ENCODE measurements at regions not wholly inside any gene's neighbourhood (a gene's known extent, or its start where the extent isn't known, plus 50 kb on each side); places are given as distances from the start of the nearest gene placed in this dataset.

- CTCF ChIA-PET, result no interaction called here
- H3K9me3 ChIP-seq (ENCODE audit: control insufficient read depth, insufficient read depth, low read length), result no peaks in the 10 kb centered on the region
- H4K91ac ChIP-seq (ENCODE audit: insufficient read depth, low read depth, low read length), result no peak overlapping the region
- H3K18ac ChIP-seq (ENCODE audit: low read depth, low read length), result no peak overlapping the region
- POLR2A ChIA-PET (ENCODE audit: unreplicated experiment), result no interaction called here
- dilution Hi-C loops (cut with HindIII; ENCODE audit: low sequenced_read_pairs, unreplicated experiment), result no loop called here
- TF ChIP-seq CHD1 (IDR thresholded peaks at IDR 0.05; ENCODE audit: low read depth, low read length) (no peak), POLR2A (IDR thresholded peaks at IDR 0.05; ENCODE audit: low read depth, low read length) (no peak), ELK1 (IDR thresholded peaks at IDR 0.05; ENCODE audit: borderline replicate concordance, low read depth, low read length) (no peak), SMC3 (IDR thresholded peaks at IDR 0.05; ENCODE audit: low read depth, low read length) (no peak), MAFK (IDR thresholded peaks at IDR 0.05; ENCODE audit: low read depth, low read length) (no peak), CEBPB (IDR thresholded peaks at IDR 0.05; ENCODE audit: low read depth, low read length) (no peak), USF2 (IDR thresholded peaks at IDR 0.05; ENCODE audit: low read depth, low read length) (no peak), FOS (IDR thresholded peaks at IDR 0.05; ENCODE audit: low read depth, low read length) (no peak), RAD21 (IDR thresholded peaks at IDR 0.05; ENCODE audit: low read length) (no peak), BHLHE40 (IDR thresholded peaks at IDR 0.05; ENCODE audit: low read depth, low read length) (no peak), RCOR1 (IDR thresholded peaks at IDR 0.05; ENCODE audit: insufficient replicate concordance, low read length) (no peak), MXI1 (IDR thresholded peaks at IDR 0.05; ENCODE audit: borderline replicate concordance, low read depth, low read length) (no peak), RFX5 (IDR thresholded peaks at IDR 0.05; ENCODE audit: low read depth, low read length) (no peak), NFE2L2 (IDR thresholded peaks at IDR 0.05; ENCODE audit: low read depth, low read length) (no peak), MAZ (IDR thresholded peaks at IDR 0.05; ENCODE audit: borderline replicate concordance, low read depth, low read length) (no peak), CTCF (conservative IDR thresholded peaks at IDR 0.05; ENCODE audit: low read depth, low read length) (no peak)
- no peaks in the 10 kb centered on the region for H3K27me3 ChIP-seq (ENCODE audit: control insufficient read depth, insufficient read depth, low read length)
- no peak overlapping the region for H2BK20ac ChIP-seq (ENCODE audit: low read depth, low read length)
- BruUV-seq (replicated peaks), result no TSS peak
- ATAC-seq (ENCODE audit: low read depth), result no peak
- no peak overlapping the region for H3K23ac ChIP-seq (ENCODE audit: low read depth, low read length)
- no peaks in the 10 kb centered on the region for H3K79me1 ChIP-seq (ENCODE audit: low read depth in 1 of 2, low read length in 2 of 2)
- no peak overlapping the region for H4K5ac ChIP-seq (ENCODE audit: low read depth, low read length)
- no peak overlapping the region for H3K4me2 ChIP-seq (ENCODE audit: low read depth, low read length)
- no peak overlapping the region for H4K8ac ChIP-seq (ENCODE audit: low read depth in 2 of 2, low read length in 2 of 2)
- H3K9me1 ChIP-seq (ENCODE audit: insufficient read depth, low read length), result no peaks in the 10 kb centered on the region
- no peak overlapping the region for H3K9ac ChIP-seq (ENCODE audit: low read depth, low read length)
- H3K4me1 ChIP-seq (ENCODE audit: control insufficient read depth, insufficient read depth, low read length), result no peaks in the 10 kb centered on the region
- no peak overlapping the region for H3K56ac ChIP-seq (ENCODE audit: extremely low read depth, insufficient read depth, low read length)
- H3K14ac ChIP-seq (replicated peaks; ENCODE audit: low read depth, low read length), result no peak overlapping the region
- no peak overlapping the region for H2AFZ ChIP-seq (replicated peaks; ENCODE audit: low read length, poor library complexity)
- intact Hi-C loops (cut with micrococcal nuclease), result no loop called here
- H2AK5ac ChIP-seq (ENCODE audit: low read depth, low read length), result no peak overlapping the region
- no peak overlapping the region for H2AK9ac ChIP-seq (replicated peaks; ENCODE audit: low read depth, low read length, poor library complexity)
- H2BK15ac ChIP-seq (ENCODE audit: low read depth, low read length), result no peak overlapping the region
- H3K4ac ChIP-seq (ENCODE audit: low read depth, low read length), result no peak overlapping the region
- no peak overlapping the region for H2BK120ac ChIP-seq (ENCODE audit: low read depth, low read length)
- H2BK5ac ChIP-seq (ENCODE audit: low read depth, low read length, poor library complexity, severe bottlenecking), result no peak overlapping the region
- no peaks in the 10 kb centered on the region for H3K36me3 ChIP-seq (ENCODE audit: control insufficient read depth, insufficient read depth, low read length)
- no peaks in the 10 kb centered on the region for H4K20me1 ChIP-seq (ENCODE audit: insufficient read depth, low read length)
- no peak for DNase-seq
- H3K4me3 ChIP-seq (ENCODE audit: insufficient read depth, low read depth, low read length), result no peak overlapping the region
- in situ Hi-C loops (cut with MboI; ENCODE audit: low sequenced_read_pairs), result no loop called here
- H3K27ac ChIP-seq (ENCODE audit: insufficient read depth, low read length), result no peak overlapping the region
Measured at GRCh38 chr6:119818876-119819275, 469.3 kb upstream of the MAN1A1 start.

Measured in IMR-90 (cell line).